GM12891 (cell line): ENCODE measurements at regions not wholly inside any gene's neighbourhood (a gene's known extent, or its start where the extent isn't known, plus 50 kb on each side); places are given as distances from the start of the nearest gene placed in this dataset.

Experiments used
- PAX5 ChIP-seq: IDR thresholded peaks from 2 replicates; pipeline ENCODE4 v1.6.1; 2011; ENCODE audit warnings: low read length, moderate library complexity, mild to moderate bottlenecking; ENCODE audit not compliant: insufficient read depth, severe bottlenecking
- POLR2A ChIP-seq: IDR thresholded peaks from 2 replicates; pipeline ENCODE4 v1.6.1; 2011; ENCODE audit warnings: low read depth, low read length, control low read depth
- POLR2AphosphoS5 ChIP-seq: IDR thresholded peaks from 2 replicates; pipeline ENCODE4 v1.6.1; 2011; ENCODE audit warnings: low read depth, low read length, control low read depth
- POU2F2 ChIP-seq: IDR thresholded peaks from 2 replicates; pipeline ENCODE4 v1.6.1; 2011; ENCODE audit warnings: low read depth, mild to moderate bottlenecking, control low read depth, low read length, moderate library complexity
- SPI1 ChIP-seq: IDR thresholded peaks from 2 replicates; pipeline ENCODE4 v1.6.1; 2011; ENCODE audit warnings: low read depth, low read length, control low read depth
- TAF1 ChIP-seq: IDR thresholded peaks from 2 replicates; pipeline ENCODE4 v1.6.1; 2011; ENCODE audit warnings: low read depth, low read length, control low read depth

- TF ChIP-seq POLR2AphosphoS5 (no peak), TAF1 (no peak), POLR2A (no peak), SPI1 (no peak), PAX5 (no peak), POU2F2 (no peak)
Observed at GRCh38 chr5:5883146-5883545, 460.7 kb downstream of the ICE1 start.
